Chondrocyte (in vitro differentiated cells): ENCODE measurements at regions not wholly inside any gene's neighbourhood (a gene's known extent, or its start where the extent isn't known, plus 50 kb on each side); places are given as distances from the start of the nearest gene placed in this dataset.

Source experiments
- DNase-seq: peaks from one replicate; pipeline ENCODE4 v3.0.0; 2021; ENCODE audit warnings: mixed read lengths, low spot score
- H3K27ac Mint-ChIP-seq: one replicate; pipeline ENCODE4 v1.8.0; 2021; ENCODE audit warnings: mild to moderate bottlenecking, moderate library complexity, mixed read lengths; ENCODE audit not compliant: unreplicated experiment
- H3K27me3 Mint-ChIP-seq: 2 replicates; pipeline ENCODE4 v1.8.0; 2021; ENCODE audit warnings: low read depth, mixed read lengths
- H3K36me3 Mint-ChIP-seq: 2 replicates; pipeline ENCODE4 v1.8.0; 2021; ENCODE audit warnings: low read depth, mixed read lengths
- H3K4me1 Mint-ChIP-seq: 2 replicates; pipeline ENCODE4 v1.8.0; 2021; ENCODE audit warnings: low read depth, mild to moderate bottlenecking, mixed read lengths
- H3K4me3 Mint-ChIP-seq: one replicate; pipeline ENCODE4 v1.8.0; 2021; ENCODE audit warnings: mild to moderate bottlenecking, moderate library complexity, mixed read lengths; ENCODE audit not compliant: unreplicated experiment
- H3K9me3 Mint-ChIP-seq: 2 replicates; pipeline ENCODE4 v1.8.0; 2021; ENCODE audit warnings: low read depth, mixed read lengths
- CTCF ChIP-seq: fragments of 200-600 bp; sonication (generic); IDR thresholded peaks from 2 replicates; pipeline ENCODE4 v1.5.0; 2021; ENCODE audit warnings: antibody characterized with exemption, mild to moderate bottlenecking, moderate library complexity

- H3K4me1 Mint-ChIP-seq: peaks cover 78% of the 10 kb centered on the region
- H3K9me3 Mint-ChIP-seq: peaks cover 12% of the 10 kb centered on the region
- H3K36me3 Mint-ChIP-seq: peaks cover 3% of the 10 kb centered on the region
- TF ChIP-seq CTCF: no peak
- peak overlapping the region; percentile 49 for H3K27ac Mint-ChIP-seq
- H3K27me3 Mint-ChIP-seq: no peaks in the 10 kb centered on the region
- H3K4me3 Mint-ChIP-seq: no peak overlapping the region
- no peak for DNase-seq
Observed at GRCh38 chr6:140064366-140064765, 689.9 kb upstream of the CITED2 start.

GRCh38 chr6:140063021-140063399, 688.6 kb upstream of the CITED2 start:
- peak overlapping the region; percentile 93 for H3K27ac Mint-ChIP-seq

GRCh38 chr6:140062043-140063020, 687.9 kb upstream of the CITED2 start:
- TF ChIP-seq CTCF: no peak
- peaks cover 18% of the 10 kb centered on the region for H3K9me3 Mint-ChIP-seq
- H3K4me1 Mint-ChIP-seq: peaks cover 64% of the 10 kb centered on the region
- H3K27ac Mint-ChIP-seq: peak overlapping the region; percentile 93
- H3K27me3 Mint-ChIP-seq: no peaks in the 10 kb centered on the region
- peak overlapping the region; percentile 35 for H3K4me3 Mint-ChIP-seq
- H3K36me3 Mint-ChIP-seq: peaks cover 3% of the 10 kb centered on the region
- DNase-seq: no peak

More at GRCh38 chr6:140063021-140063399, 688.6 kb upstream of the CITED2 start:
- DNase-seq: no peak
- H3K4me1 Mint-ChIP-seq: peaks cover 68% of the 10 kb centered on the region
- H3K36me3 Mint-ChIP-seq: peaks cover 3% of the 10 kb centered on the region
- H3K9me3 Mint-ChIP-seq: peaks cover 18% of the 10 kb centered on the region
- no peaks in the 10 kb centered on the region for H3K27me3 Mint-ChIP-seq
- H3K4me3 Mint-ChIP-seq: no peak overlapping the region
- no peak for TF ChIP-seq CTCF

- peaks cover 18% of the 10 kb centered on the region for H3K9me3 Mint-ChIP-seq
- H3K4me3 Mint-ChIP-seq: no peak overlapping the region
- peaks cover 59% of the 10 kb centered on the region for H3K4me1 Mint-ChIP-seq
- peaks cover 3% of the 10 kb centered on the region for H3K36me3 Mint-ChIP-seq
- TF ChIP-seq CTCF: peak; percentile 70
- no peaks in the 10 kb centered on the region for H3K27me3 Mint-ChIP-seq
- DNase-seq: no peak
- peak overlapping the region; percentile 93 for H3K27ac Mint-ChIP-seq
Observed at GRCh38 chr6:140061110-140062042, 686.9 kb upstream of the CITED2 start.

GRCh38 chr6:140059947-140060346, 685.5 kb upstream of the CITED2 start:
- peaks cover 1% of the 10 kb centered on the region for H3K36me3 Mint-ChIP-seq
- H3K4me1 Mint-ChIP-seq: peaks cover 47% of the 10 kb centered on the region
- TF ChIP-seq CTCF: no peak
- H3K4me3 Mint-ChIP-seq: no peak overlapping the region
- H3K27me3 Mint-ChIP-seq: no peaks in the 10 kb centered on the region
- DNase-seq: no peak
- H3K27ac Mint-ChIP-seq: peak overlapping the region; percentile 64
- peaks cover 10% of the 10 kb centered on the region for H3K9me3 Mint-ChIP-seq
